ENCODE measurements at regions not wholly inside any gene's neighbourhood (a gene's known extent, or its start where the extent isn't known, plus 50 kb on each side); places are given as distances from the start of the nearest gene placed in this dataset.

DNA sequence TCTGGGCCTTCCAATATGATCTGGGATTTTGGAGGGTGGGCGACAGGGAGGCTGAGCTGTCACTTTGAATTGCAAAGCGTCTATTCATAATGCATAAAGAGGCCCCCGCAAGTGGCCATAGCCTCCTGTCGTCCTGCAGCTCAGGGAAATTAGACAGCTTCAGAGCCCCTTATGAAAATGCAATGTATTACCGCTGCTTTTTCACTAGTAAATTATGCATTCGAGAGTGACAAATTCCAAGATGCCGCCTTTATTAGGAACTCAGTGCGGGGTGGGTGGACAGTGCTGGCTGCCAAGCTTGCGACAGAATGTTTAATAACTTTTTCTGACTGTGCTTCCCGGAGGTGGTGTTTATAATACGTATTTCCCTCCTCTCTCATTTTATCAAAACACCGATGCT is 168.5 kb downstream of the DHX35 start:
- no peaks in the 10 kb centered on the region for H3K9me3 ChIP-seq
- H3K36me3 ChIP-seq (ENCODE audit: low read depth) = no peaks in the 10 kb centered on the region
- no peak for DNase-seq
- TF ChIP-seq, protein P1, sequence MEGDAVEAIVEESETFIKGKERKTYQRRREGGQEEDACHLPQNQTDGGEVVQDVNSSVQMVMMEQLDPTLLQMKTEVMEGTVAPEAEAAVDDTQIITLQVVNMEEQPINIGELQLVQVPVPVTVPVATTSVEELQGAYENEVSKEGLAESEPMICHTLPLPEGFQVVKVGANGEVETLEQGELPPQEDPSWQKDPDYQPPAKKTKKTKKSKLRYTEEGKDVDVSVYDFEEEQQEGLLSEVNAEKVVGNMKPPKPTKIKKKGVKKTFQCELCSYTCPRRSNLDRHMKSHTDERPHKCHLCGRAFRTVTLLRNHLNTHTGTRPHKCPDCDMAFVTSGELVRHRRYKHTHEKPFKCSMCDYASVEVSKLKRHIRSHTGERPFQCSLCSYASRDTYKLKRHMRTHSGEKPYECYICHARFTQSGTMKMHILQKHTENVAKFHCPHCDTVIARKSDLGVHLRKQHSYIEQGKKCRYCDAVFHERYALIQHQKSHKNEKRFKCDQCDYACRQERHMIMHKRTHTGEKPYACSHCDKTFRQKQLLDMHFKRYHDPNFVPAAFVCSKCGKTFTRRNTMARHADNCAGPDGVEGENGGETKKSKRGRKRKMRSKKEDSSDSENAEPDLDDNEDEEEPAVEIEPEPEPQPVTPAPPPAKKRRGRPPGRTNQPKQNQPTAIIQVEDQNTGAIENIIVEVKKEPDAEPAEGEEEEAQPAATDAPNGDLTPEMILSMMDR (IDR thresholded peaks at IDR 0.05) = no peak
- intact Hi-C loops (cut with DNase I, micrococcal nuclease) = no loop called here
- no peak overlapping the region for H3K4me3 ChIP-seq
- no peak for ATAC-seq
- no peaks in the 10 kb centered on the region for H3K4me1 ChIP-seq (ENCODE audit: low read depth)

DNA sequence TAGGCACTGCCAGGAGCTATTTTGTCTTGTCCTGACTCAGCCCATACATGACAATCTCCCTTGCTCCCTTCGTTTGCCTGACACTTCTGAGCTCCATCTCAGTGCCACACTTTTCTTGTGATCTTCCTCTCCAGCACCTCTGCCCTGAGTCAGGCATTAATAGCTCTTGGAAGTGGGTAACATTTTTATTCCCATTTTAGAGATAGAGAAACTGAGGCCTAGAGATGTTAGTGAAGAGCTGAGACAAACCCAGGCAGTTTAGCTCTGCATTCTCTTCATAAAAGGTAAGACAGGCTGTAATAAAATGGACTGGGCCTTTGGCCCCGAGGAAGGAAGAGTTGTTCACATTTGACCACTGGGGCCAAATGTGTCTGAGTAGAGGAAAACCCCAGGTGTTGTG is 167.4 kb downstream of the DHX35 start:
- H3K4me1 ChIP-seq (ENCODE audit: low read depth) = no peaks in the 10 kb centered on the region
- TF ChIP-seq, protein P1 (IDR thresholded peaks at IDR 0.05) = no peak
- H3K9me3 ChIP-seq = no peaks in the 10 kb centered on the region
- no peak overlapping the region for H3K4me3 ChIP-seq
- H3K36me3 ChIP-seq (ENCODE audit: low read depth) = no peaks in the 10 kb centered on the region
- DNase-seq (no peak), ATAC-seq (no peak)
- intact Hi-C loops (cut with DNase I, micrococcal nuclease) = no loop called here

DNA sequence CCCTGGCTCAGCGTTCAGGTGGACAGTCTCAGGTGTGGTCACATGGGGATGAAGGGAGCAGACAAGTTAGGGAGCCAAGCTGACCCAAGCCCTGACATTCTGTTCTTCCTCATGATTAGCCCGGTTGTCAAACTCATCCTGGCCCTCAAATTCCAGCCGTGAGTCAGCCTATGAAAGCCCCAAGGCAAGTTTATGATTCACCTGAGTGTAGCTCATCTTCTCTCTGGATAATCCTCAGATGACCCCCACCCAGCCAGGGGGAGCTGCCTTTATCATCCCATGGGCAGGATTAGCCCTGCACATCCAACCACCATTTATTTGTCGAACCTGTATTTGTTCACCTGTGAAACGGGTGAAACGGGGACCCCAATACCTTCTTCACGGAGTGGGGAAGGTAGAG is 161.9 kb downstream of the DHX35 start:
- Histone ChIP-seq H3K4me3 (no peak overlapping the region), H3K9me3 (no peaks in the 10 kb centered on the region), H3K36me3 (ENCODE audit: low read depth) (no peaks in the 10 kb centered on the region), H3K4me1 (ENCODE audit: low read depth) (no peaks in the 10 kb centered on the region)
- ATAC-seq (no peak), DNase-seq (no peak)
- intact Hi-C loops (cut with DNase I, micrococcal nuclease) = no loop called here
- TF ChIP-seq, protein P1 (IDR thresholded peaks at IDR 0.05) = no peak

DNA sequence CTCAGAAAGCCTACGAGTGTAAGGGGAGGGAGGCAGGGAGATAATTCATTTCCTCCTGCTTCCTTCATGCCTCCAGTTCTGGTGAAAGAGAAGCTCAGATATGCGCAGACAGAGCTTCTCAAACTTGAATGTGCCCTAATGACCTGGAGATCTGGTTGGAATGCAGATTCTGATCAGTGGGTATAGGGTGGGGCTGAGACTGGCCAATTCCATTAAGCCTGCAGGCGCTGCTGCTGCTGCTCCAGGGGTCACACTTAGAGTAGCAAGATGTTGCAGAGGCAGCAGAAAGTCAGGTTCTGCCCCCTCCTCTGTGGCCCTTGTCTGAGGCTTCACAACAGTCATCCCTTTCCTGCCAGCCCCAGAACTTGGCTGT is 161.0 kb downstream of the DHX35 start:
- TF ChIP-seq, protein P1 (IDR thresholded peaks at IDR 0.05) = no peak
- DNase-seq = no peak
- intact Hi-C loops (cut with DNase I, micrococcal nuclease) = no loop called here
- ATAC-seq = no peak
- Histone ChIP-seq H3K36me3 (ENCODE audit: low read depth) (no peaks in the 10 kb centered on the region), H3K9me3 (no peaks in the 10 kb centered on the region), H3K4me1 (ENCODE audit: low read depth) (no peaks in the 10 kb centered on the region), H3K4me3 (no peak overlapping the region)

DNA sequence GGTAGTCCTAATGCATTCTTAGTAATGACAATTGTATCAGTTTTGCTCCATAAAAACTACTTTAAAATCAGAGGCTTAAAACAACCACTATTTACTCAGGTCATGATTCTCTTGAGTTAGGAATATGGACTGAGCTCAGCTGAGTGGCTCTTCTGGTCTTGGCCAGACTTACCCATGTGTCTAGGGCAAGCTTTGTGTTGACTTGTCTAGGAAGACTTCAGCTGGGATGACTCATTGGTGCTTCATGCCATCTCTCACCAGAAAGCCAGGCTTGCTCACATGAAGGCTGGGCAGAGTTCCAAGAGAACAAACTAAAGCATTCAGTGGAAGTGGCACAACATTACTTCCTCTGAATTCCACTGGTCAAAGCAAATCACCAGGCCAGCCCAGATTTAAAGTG is 155.3 kb downstream of the DHX35 start:
- DNase-seq = no peak
- Histone ChIP-seq H3K9me3 (no peaks in the 10 kb centered on the region), H3K4me1 (ENCODE audit: low read depth) (no peaks in the 10 kb centered on the region), H3K4me3 (no peak overlapping the region), H3K36me3 (ENCODE audit: low read depth) (no peaks in the 10 kb centered on the region)
- ATAC-seq = no peak
- intact Hi-C loops (cut with DNase I, micrococcal nuclease) = no loop called here
- TF ChIP-seq, protein P1 (IDR thresholded peaks at IDR 0.05) = no peak

DNA sequence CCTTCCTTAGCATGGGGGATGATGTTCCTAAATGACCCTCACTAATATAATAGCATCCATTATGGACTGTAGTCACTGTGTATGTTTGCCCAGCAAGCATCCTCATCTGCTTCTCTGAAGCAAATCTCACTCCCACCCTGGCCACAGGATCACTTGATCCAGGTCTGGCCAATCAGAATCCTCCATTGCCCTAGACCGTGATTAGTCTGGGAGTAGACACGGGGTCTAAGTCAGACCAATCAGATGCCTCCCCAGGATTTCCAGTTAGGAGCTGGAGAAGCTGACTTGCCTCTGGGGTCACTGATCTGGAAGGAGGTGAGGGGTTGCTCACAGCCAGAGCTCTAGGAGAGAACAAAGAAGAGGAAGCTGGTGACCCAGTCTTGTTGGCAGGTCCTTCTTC is 153.9 kb downstream of the DHX35 start:
- H3K4me1 ChIP-seq (ENCODE audit: low read depth) = no peaks in the 10 kb centered on the region
- intact Hi-C loops (cut with DNase I, micrococcal nuclease) = no loop called here
- no peak overlapping the region for H3K4me3 ChIP-seq
- H3K36me3 ChIP-seq (ENCODE audit: low read depth) = no peaks in the 10 kb centered on the region
- TF ChIP-seq, protein P1 (IDR thresholded peaks at IDR 0.05) = no peak
- ATAC-seq (no peak), DNase-seq (no peak)
- H3K9me3 ChIP-seq = no peaks in the 10 kb centered on the region
